IMR-90 (cell line): ENCODE measurements at regions not wholly inside any gene's neighbourhood (a gene's known extent, or its start where the extent isn't known, plus 50 kb on each side); places are given as distances from the start of the nearest gene placed in this dataset.

Source experiments
- ATAC-seq: fragments of 200-7000 bp; cut with Tn5 transposase; 2 replicates; pipeline ENCODE4 v1.9.1; 2020; ENCODE audit warnings: low read depth, mild to moderate bottlenecking, moderate library complexity
- BruUV-seq: library from RNA; stranded (reverse); fragments of 400-500 nt; replicated peaks from 2 replicates; lab custom pipeline; 2021; lab: Mats Ljungman, UMichigan
- CTCF ChIA-PET: fragments of 300-600 bp; formaldehyde crosslinking; extraction: SDS; loops from one replicate; lab custom pipeline; 2021; ENCODE audit warnings: antibody characterized with exemption; lab: Yijun Ruan, JAX
- POLR2A ChIA-PET: fragments of 300-600 bp; sonication (Branson Sonifier 250); formaldehyde crosslinking; loops from one replicate; lab custom pipeline; 2022; ENCODE audit warnings: antibody characterized with exemption; ENCODE audit not compliant: unreplicated experiment; lab: Charles Lee
- DNase-seq: peaks from one replicate; pipeline ENCODE4 v3.0.0; 2013
- H2AFZ ChIP-seq: replicated peaks from 2 replicates; pipeline ENCODE3; 2013; ENCODE audit warnings: low read length, mild to moderate bottlenecking; ENCODE audit not compliant: poor library complexity
- H2AK5ac ChIP-seq: 2 replicates; pipeline ENCODE4 v1.6.1; 2013; ENCODE audit warnings: low read depth, low read length, inconsistent platforms
- H2AK9ac ChIP-seq: replicated peaks from 2 replicates; pipeline ENCODE3; 2013; ENCODE audit warnings: mild to moderate bottlenecking, low read depth, low read length, moderate library complexity; ENCODE audit not compliant: poor library complexity
- H2BK120ac ChIP-seq: 2 replicates; pipeline ENCODE4 v1.6.1; 2013; ENCODE audit warnings: low read depth, low read length, inconsistent platforms
- H2BK15ac ChIP-seq: 3 replicates; pipeline ENCODE4 v1.6.1; 2013; ENCODE audit warnings: low read depth, low read length, inconsistent platforms
- H2BK20ac ChIP-seq: 2 replicates; pipeline ENCODE4 v1.6.1; 2013; ENCODE audit warnings: low read depth, mild to moderate bottlenecking, inconsistent platforms, low read length, moderate library complexity
- H2BK5ac ChIP-seq: 2 replicates; pipeline ENCODE4 v1.6.1; 2013; ENCODE audit warnings: mild to moderate bottlenecking, low read depth, low read length, inconsistent platforms; ENCODE audit not compliant: poor library complexity, severe bottlenecking
- H3K14ac ChIP-seq: replicated peaks from 2 replicates; pipeline ENCODE4 v1.6.1; 2013; ENCODE audit warnings: low read depth, low read length, inconsistent platforms
- H3K18ac ChIP-seq: 2 replicates; pipeline ENCODE4 v1.6.1; 2013; ENCODE audit warnings: low read depth, low read length, control low read depth
- H3K23ac ChIP-seq: 2 replicates; pipeline ENCODE4 v1.6.1; 2013; ENCODE audit warnings: low read depth, low read length, inconsistent platforms
- H3K27ac ChIP-seq: 2 replicates; pipeline ENCODE4 v1.5.1; 2013; ENCODE audit warnings: mild to moderate bottlenecking, control low read depth, low read length; ENCODE audit not compliant: insufficient read depth
- H3K27me3 ChIP-seq: 2 replicates; pipeline ENCODE4 v1.6.1; 2013; ENCODE audit warnings: low read length; ENCODE audit not compliant: control insufficient read depth, insufficient read depth
- H3K36me3 ChIP-seq: 2 replicates; pipeline ENCODE4 v1.6.1; 2013; ENCODE audit warnings: low read length, mixed read lengths; ENCODE audit not compliant: control insufficient read depth, insufficient read depth
- H3K4ac ChIP-seq: 2 replicates; pipeline ENCODE4 v1.6.1; 2013; ENCODE audit warnings: low read depth, low read length, inconsistent platforms
- H3K4me1 ChIP-seq: 2 replicates; pipeline ENCODE4 v1.6.1; 2013; ENCODE audit warnings: low read length, mixed read lengths; ENCODE audit not compliant: control insufficient read depth, insufficient read depth
- H3K4me2 ChIP-seq: 2 replicates; pipeline ENCODE4 v1.6.1; 2013; ENCODE audit warnings: low read depth, mild to moderate bottlenecking, control low read depth, low read length, moderate library complexity
- H3K4me3 ChIP-seq: 2 replicates; pipeline ENCODE4 v1.5.1; 2013; ENCODE audit warnings: low read depth, mild to moderate bottlenecking, control low read depth, low read length, moderate library complexity; ENCODE audit not compliant: insufficient read depth
- H3K56ac ChIP-seq: 2 replicates; pipeline ENCODE4 v1.6.1; 2013; ENCODE audit warnings: low read length, inconsistent platforms; ENCODE audit not compliant: insufficient read depth; ENCODE audit errors: extremely low read depth
- H3K79me1 ChIP-seq, 2 experiments: 2 replicates each; pipeline ENCODE4 v1.6.1; 2013; ENCODE audit warnings: low read length in 2 of 2, inconsistent platforms in 1 of 2, low read depth in 1 of 2
- H3K9ac ChIP-seq: 2 replicates; pipeline ENCODE4 v1.6.1; 2013; ENCODE audit warnings: low read depth, low read length, control low read depth
- H3K9me1 ChIP-seq: 2 replicates; pipeline ENCODE4 v1.6.1; 2013; ENCODE audit warnings: low read length, inconsistent platforms; ENCODE audit not compliant: insufficient read depth
- H3K9me3 ChIP-seq: 2 replicates; pipeline ENCODE4 v1.6.1; 2013; ENCODE audit warnings: low read length; ENCODE audit not compliant: control insufficient read depth, insufficient read depth
- H4K20me1 ChIP-seq: 2 replicates; pipeline ENCODE4 v1.6.1; 2013; ENCODE audit warnings: low read length, inconsistent platforms; ENCODE audit not compliant: insufficient read depth
- H4K5ac ChIP-seq: 2 replicates; pipeline ENCODE4 v1.6.1; 2013; ENCODE audit warnings: mild to moderate bottlenecking, low read depth, low read length, control low read depth
- H4K8ac ChIP-seq, 2 experiments: 2 replicates each; pipeline ENCODE4 v1.6.1; 2013; ENCODE audit warnings: low read depth in 2 of 2, low read length in 2 of 2, control low read depth in 1 of 2, inconsistent platforms in 1 of 2
- H4K91ac ChIP-seq: 2 replicates; pipeline ENCODE4 v1.6.1; 2013; ENCODE audit warnings: low read depth, low read length, inconsistent platforms; ENCODE audit not compliant: insufficient read depth
- BHLHE40 ChIP-seq: fragments of 150-350 bp; IDR thresholded peaks from 2 replicates; pipeline ENCODE4 v1.6.1; 2016; ENCODE audit warnings: mild to moderate bottlenecking, low read depth, low read length
- CEBPB ChIP-seq: IDR thresholded peaks from 2 replicates; pipeline ENCODE4 v1.6.1; 2012; ENCODE audit warnings: low read depth, low read length, improper control_type of control experiment
- CHD1 ChIP-seq: IDR thresholded peaks from 2 replicates; pipeline ENCODE4 v1.6.1; 2012; ENCODE audit warnings: low read depth, low read length, improper control_type of control experiment
- CTCF ChIP-seq: conservative IDR thresholded peaks from 2 replicates; pipeline ENCODE4 v1.5.1; 2012; ENCODE audit warnings: mild to moderate bottlenecking, low read depth, low read length, improper control_type of control experiment
- ELK1 ChIP-seq: fragments of 150-350 bp; IDR thresholded peaks from 2 replicates; pipeline ENCODE4 v1.6.1; 2016; ENCODE audit warnings: low read depth, mild to moderate bottlenecking, low read length, moderate library complexity, borderline replicate concordance
- FOS ChIP-seq: fragments of 150-350 bp; IDR thresholded peaks from 2 replicates; pipeline ENCODE4 v1.6.1; 2016; ENCODE audit warnings: low read depth, low read length
- MAFK ChIP-seq: IDR thresholded peaks from 2 replicates; pipeline ENCODE4 v1.6.1; 2012; ENCODE audit warnings: low read depth, low read length, improper control_type of control experiment
- MAZ ChIP-seq: IDR thresholded peaks from 2 replicates; pipeline ENCODE4 v1.6.1; 2012; ENCODE audit warnings: low read depth, mild to moderate bottlenecking, low read length, improper control_type of control experiment, moderate library complexity, borderline replicate concordance
- MXI1 ChIP-seq: IDR thresholded peaks from 2 replicates; pipeline ENCODE4 v1.6.1; 2012; ENCODE audit warnings: low read depth, mild to moderate bottlenecking, low read length, moderate library complexity, borderline replicate concordance
- NFE2L2 ChIP-seq: fragments of 150-350 bp; IDR thresholded peaks from 2 replicates; pipeline ENCODE4 v1.6.1; 2016; ENCODE audit warnings: low read depth, mild to moderate bottlenecking, low read length
- POLR2A ChIP-seq: IDR thresholded peaks from 2 replicates; pipeline ENCODE4 v1.6.1; 2012; ENCODE audit warnings: mild to moderate bottlenecking, low read depth, low read length
- RAD21 ChIP-seq: IDR thresholded peaks from 2 replicates; pipeline ENCODE4 v1.6.1; 2012; ENCODE audit warnings: low read length, improper control_type of control experiment
- RCOR1 ChIP-seq: IDR thresholded peaks from 2 replicates; pipeline ENCODE4 v1.6.1; 2012; ENCODE audit warnings: mild to moderate bottlenecking, low read length, improper control_type of control experiment; ENCODE audit not compliant: insufficient replicate concordance
- RFX5 ChIP-seq: IDR thresholded peaks from 2 replicates; pipeline ENCODE4 v1.8.0; 2012; ENCODE audit warnings: low read depth, mild to moderate bottlenecking, low read length, moderate library complexity
- USF2 ChIP-seq: fragments of 150-350 bp; IDR thresholded peaks from 2 replicates; pipeline ENCODE4 v1.6.1; 2017; ENCODE audit warnings: mild to moderate bottlenecking, antibody characterized with exemption, low read length, low read depth
- dilution Hi-C: fragments of 300-500 bp; cut with HindIII; formaldehyde crosslinking; loops from one replicate; pipeline ENCODE4 v1.14.3; 2018; ENCODE audit warnings: low sequenced_read_pairs; ENCODE audit not compliant: unreplicated experiment
- in situ Hi-C: fragments of 300-500 bp; cut with MboI; formaldehyde crosslinking; loops from 3 replicates; pipeline ENCODE4 v1.14.3; 2019; ENCODE audit warnings: low sequenced_read_pairs, inconsistent platforms, mixed read lengths
- intact Hi-C: fragments of 100-400 bp; cut with micrococcal nuclease; formaldehyde crosslinking; loops from 2 replicates; pipeline ENCODE4 v1.10.0; 2022

- Histone ChIP-seq H4K20me1 (no peaks in the 10 kb centered on the region), H3K4me1 (peaks cover 6% of the 10 kb centered on the region), H3K36me3 (no peaks in the 10 kb centered on the region), H2AK9ac (no peak overlapping the region), H3K4me2 (no peak overlapping the region), H3K23ac (no peak overlapping the region), H3K9ac (no peak overlapping the region), H2BK120ac (no peak overlapping the region), H3K56ac (no peak overlapping the region), H3K79me1 (no peaks in the 10 kb centered on the region), H4K5ac (no peak overlapping the region), H2BK20ac (no peak overlapping the region), H3K4me3 (no peak overlapping the region), H2AFZ (no peak overlapping the region), H3K4ac (no peak overlapping the region), H3K18ac (no peak overlapping the region), H4K91ac (no peak overlapping the region), H3K9me3 (no peaks in the 10 kb centered on the region), H3K14ac (peak overlapping the region; percentile 94; the same call in 1 of the 2 replicates), H3K9me1 (no peaks in the 10 kb centered on the region), H2BK15ac (no peak overlapping the region), H2BK5ac (no peak overlapping the region), H2AK5ac (0 out of 2 replicates have a peak overlapping the region, but pooled peaks have one; percentile 68), H3K27ac (no peak overlapping the region), H4K8ac (no peak overlapping the region), H3K27me3 (no peaks in the 10 kb centered on the region)
- BruUV-seq = no TSS peak
- in situ Hi-C loops (no loop called here), intact Hi-C loops (loop anchor here (2.0 to 5.0 kb wide), 2 partner anchors 46 to 687 kb away; no protein-coding TSS in a partner anchor), dilution Hi-C loops (no loop called here)
- no peak for TF ChIP-seq CTCF
- no peak for TF ChIP-seq FOS
- no peak for TF ChIP-seq BHLHE40
- no peak for TF ChIP-seq CEBPB
- TF ChIP-seq RCOR1 = no peak
- TF ChIP-seq ELK1 = no peak
- no peak for TF ChIP-seq USF2
- TF ChIP-seq MXI1 = no peak
- TF ChIP-seq POLR2A = no peak
- no peak for TF ChIP-seq RFX5
- no peak for TF ChIP-seq RAD21
- no peak for TF ChIP-seq CHD1
- TF ChIP-seq MAZ = no peak
- no peak for TF ChIP-seq NFE2L2
- TF ChIP-seq MAFK = no peak
- CTCF ChIA-PET = no interaction called here
- DNase-seq (no peak), ATAC-seq (no peak)
- POLR2A ChIA-PET = no interaction called here
Measured at GRCh38 chr15:38944536-38944935, 379.9 kb upstream of the RASGRP1 start.
